Muscle of back (tissue), 3 donors: ENCODE measurements at regions not wholly inside any gene's neighbourhood (a gene's known extent, or its start where the extent isn't known, plus 50 kb on each side); places are given as distances from the start of the nearest gene placed in this dataset.
"Not testable (repeated sequence)": the region's sequence is repeated elsewhere in the genome, so short reads cannot be mapped to it uniquely, and the experiment has no call there.

Experiments used
- DNase-seq, 3 donors: peaks; one replicate each; pipeline versions ENCODE4 v3.0.0 to v3.0.0-alpha.2; 2013

DNA sequence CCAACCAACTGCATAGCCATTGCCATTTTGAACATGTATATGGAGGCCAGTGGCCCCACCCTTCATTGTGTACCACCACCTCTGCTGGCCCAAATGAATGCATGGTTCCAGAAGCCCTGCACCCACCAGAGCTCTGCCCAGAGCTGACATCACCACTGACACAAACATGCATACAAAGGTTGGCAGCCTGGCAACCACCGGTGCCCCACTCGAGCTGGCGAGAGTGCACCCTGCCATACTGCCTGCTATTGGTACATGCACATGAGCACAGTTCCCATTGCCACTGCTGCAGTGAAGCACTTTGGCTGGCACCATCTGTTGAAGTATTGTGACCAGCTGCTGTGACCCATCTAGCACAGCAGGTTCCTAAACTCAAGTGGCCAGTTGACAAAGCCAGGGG, 1564.9 kb downstream of the OLFM4 start:
- no peak for DNase-seq

DNA sequence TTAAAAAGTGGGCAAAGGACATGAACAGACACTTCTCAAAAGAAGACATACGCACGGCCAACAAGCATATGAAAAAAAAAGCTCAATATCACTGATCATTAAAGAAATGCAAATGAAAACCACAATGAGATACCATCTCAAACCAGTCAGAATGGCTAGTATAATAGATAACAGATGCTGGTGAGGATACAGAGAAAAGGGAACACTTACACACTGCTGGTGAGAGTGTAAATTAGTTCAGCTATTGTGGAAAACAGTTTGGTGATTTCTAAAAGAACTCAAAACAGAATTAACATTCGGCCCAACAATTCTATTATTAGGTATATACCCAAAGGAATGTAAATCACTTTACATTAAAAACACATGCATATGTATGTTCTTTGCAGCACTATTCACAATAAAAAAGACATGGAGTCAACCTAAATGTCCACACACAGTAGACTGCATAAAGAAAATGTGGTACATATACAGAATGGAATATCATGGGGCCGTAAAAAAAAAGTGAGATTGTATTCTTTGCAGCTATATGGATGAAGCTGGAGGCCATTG, 1569.0 kb downstream of the OLFM4 start:
- DNase-seq: no peak

DNA sequence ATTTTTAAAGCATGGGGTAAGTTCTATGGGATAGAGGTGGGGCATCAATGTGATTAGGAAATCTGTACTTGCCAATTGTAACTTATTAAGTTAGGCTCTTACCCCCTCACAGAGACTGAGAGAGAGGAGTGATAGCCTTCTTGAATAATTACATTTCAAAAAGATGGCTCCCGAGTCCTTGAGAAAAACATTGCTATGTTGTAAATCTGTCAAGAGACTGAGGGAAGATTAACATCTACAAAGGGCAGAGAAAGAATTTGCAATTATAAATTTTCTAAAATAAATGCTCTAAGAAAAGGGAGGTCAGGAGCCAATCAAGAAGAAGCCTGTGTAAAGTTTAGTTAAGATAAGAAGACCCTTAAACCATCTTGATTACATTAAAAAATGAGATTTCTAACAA, 1570.8 kb downstream of the OLFM4 start:
- no peak for DNase-seq

DNA sequence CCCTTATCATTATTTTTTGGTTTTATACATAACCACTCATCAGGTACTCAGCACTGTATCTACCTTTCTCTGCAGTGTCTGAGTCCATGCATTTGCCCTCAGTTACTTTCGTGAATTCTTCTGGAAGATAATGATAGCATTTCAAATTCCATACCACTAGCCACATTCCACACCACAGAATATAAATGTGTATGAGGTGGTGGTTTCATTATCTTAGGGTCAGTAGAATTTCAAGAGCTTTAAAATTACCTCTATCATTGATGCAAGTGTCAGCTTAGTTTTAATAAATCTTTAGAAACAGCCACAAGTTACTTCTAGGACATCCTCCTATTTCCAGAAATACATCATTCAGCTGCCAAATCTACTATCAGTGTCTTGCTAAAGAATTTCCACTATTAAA, 1578.3 kb downstream of the OLFM4 start:
- no peak for DNase-seq

DNA sequence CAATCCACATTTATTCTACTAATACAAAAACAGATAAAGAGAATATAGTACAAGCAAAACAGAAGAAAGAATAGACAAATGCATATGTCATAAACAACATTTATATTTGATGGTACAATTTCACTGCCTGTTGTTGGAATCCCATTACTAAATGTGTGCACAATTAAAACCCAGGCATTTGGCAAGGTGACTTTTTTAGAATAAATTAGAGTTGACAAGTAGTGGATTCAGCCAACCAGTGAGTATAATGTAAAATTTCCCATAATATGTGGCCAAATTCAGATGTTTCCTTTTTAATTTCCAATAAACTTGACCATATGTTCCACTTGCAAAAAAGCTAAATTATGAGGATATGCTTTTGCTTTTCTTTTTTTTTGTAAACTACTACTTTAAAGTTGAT, 1578.8 kb downstream of the OLFM4 start:
- no peak for DNase-seq

DNA sequence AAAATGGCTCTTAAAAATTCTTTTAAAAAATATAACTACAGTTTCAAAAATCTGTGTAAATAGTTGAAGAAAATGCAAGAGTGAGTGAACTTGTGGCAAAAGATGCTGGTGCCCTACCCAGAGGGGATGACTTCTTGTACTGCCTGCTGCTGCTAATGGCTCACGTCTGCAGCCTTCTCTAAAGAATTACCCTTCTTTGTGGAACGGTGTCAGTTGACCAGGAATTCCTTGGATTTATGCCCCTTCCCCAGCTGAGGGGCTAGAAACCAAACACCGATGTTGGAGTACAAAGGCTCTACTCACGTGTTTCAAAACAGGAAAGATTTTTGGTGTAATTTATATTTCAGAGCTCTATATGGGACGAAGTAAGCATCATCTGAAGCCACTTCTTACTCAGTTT, 1582.8 kb downstream of the OLFM4 start:
- no peak for DNase-seq

DNA sequence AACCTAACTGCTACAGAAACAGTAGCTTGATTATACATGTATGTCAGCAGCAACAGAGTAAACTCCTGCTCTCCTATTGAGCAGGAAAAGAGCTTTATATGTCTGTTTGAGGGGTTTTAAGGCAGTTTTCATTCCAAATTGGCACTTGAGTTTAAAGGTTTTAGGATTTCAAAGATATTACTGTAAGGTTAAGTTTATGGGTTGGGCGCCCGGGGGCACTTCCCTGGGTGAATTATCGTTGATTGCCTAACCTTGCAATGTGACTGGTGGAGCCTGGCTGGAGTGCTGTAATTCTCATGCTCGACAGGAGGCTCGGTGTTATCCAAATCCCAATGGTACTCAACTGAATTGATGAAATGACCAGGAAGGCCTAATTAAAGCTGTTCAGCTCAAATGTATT, 1586.1 kb downstream of the OLFM4 start:
- DNase-seq: no peak

DNA sequence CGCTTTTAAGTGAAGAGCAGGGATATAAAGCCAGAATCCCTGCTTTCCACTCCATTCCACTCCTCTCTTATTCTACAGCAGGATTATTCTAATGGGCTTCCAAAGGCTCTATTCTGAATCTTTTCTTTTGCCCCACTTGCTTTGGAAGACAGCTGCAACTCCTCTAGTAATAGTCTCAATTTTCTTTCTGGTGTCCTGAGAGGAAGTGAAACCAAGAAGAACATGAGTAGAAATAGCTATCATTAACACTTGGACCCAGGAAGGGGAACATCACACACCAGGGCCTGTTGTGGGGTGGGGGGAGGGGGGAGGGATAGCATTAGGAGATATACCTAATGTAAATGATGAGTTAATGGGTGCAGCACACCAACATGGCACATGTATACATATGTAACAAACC, 1597.9 kb downstream of the OLFM4 start:
- not testable (repeated sequence) for DNase-seq

DNA sequence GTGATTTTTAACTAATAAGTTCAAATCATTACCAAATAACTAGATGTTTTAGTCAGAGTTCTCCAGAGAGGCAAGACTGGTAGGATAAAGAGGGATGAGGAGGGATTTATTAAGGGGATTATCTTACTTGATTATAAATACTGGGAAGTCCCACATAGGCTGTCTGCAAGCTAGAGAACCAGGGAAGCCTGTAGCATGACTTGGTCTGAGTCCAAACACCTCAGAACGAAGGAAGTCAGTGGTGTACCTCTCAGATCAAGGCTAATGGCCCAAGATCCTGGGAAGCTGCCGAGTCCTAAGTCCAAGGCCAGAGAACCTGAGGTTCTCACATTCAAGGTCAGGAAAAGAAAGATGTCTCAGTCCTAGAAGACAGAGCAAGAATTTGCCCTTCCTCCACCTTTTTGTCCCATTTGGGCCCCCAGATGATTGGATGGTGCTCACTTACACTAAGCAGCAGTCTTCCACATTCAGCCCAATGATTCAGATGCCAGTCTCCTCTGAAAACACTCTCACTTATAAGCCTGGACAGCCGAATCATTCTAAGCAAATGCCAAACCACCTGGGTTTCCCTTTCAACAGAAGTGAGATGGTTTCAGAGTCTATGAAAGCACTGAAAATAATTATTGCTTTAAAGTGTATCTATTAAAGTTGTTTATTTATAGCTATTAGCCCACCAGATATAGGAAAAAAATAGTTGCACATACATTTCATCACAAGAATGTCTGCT, 1599.2 kb downstream of the OLFM4 start:
- no peak for DNase-seq

DNA sequence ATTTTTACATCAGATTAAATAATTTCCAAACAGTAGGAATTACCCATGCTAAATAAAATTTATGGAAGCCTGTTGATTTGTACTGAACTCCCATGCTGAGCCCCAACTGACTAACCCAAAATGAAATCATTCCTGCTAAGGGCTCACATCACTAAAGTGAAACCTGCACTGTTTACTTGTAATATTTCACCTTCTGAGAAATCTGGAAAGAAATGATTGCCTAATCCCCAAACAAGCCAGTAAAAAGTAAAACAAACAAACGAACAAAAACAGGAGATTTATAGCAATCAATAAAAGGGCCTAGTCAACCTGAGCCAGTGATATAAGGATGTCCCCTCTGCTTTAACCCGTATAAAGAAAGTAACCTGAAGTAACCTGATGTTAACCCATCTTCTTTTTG, 1599.8 kb downstream of the OLFM4 start:
- no peak for DNase-seq

DNA sequence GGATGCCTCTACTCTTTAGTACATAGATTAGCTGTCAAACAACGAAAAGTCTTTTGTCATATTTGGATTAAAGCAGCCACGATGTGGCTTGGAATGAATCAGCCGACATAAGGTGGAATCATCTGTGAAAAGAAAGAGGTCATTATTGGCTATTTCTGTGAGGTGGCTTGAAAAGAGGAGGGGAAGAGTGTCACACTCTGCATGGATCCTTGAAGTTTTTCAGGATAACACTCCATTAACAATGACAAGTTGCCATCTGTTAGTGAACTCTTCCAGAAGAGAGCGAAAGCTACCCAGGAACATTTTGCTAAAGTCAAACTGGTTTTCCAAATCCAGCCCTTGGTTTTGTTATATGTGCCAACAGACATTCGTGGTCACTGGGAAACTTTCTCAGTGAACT, 1604.8 kb downstream of the OLFM4 start:
- DNase-seq: no peak

DNA sequence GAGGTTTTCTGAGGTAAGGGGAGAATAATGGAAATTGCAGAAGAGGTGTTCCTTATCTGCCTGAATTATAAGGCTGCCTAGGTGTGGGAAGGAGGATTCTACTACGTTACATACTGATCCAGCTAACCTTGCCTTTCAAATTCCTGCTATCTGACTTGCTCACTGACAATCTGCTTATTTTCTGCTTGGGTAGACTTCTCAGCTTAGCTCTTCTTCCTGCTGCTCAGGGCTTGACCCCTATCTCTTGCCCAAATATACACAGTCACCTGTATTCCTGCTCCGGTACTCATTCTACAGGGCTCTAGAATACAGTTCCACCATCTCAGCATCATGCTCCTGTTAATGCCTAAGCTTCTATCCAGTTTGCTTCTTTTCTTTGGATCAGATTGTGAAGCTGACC, 1607.6 kb downstream of the OLFM4 start:
- DNase-seq: no peak

DNA sequence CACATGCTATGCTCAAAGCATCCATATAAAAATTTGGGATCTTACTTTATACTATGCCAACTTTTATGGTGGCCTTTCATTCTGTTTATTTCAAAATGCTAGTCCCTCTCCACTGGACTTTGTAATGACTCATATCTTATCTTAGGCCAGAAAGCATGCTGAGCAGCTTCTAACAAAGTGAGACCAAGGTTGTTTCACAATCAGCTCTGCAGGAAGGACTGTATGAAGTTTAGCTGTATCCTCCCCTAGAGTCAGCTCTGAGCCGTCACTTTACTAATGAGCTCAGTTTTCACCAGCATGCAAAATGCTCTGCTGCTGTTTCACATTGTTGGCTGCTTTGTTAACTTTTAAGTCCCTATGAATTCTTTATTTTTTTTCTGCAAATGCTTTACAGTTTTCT, 1608.8 kb downstream of the OLFM4 start:
- no peak for DNase-seq

DNA sequence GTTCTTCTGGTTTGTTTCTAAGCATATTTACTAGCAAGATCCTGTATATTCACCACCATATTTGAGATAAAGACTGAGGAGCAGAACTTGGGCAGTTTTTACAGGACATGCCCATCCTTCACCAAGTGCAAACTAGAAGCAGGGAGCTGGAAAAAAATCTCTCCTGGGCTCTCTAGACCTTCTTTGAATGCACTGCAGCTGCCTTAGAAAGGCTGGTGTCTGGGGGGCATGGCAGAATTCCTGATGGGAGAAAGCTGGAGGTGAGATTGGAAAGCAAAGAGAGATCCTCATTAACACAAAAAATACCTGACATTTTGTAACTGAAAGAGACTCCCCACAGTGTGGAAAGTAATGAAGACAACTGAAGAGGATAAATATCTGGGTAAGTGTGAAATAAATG, 1612.1 kb downstream of the OLFM4 start:
- no peak for DNase-seq

DNA sequence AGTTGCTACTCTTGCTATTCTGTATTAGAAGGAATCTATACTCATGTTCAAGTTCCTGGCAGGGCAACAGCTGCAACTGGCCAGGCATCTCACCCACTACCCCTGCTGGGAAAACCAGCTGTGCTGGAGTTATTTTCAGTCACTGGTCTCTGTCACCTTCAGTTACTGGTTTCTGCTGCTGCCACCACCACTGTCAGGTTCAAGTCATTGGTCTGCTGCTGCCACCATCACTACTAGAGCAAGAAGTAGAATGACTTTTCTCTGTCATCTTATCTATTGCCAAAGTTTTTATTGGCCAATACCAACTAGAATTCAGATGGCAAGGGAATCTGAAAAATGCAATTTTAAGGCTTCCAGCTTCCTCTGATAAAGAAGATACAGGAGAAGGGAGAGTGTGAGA, 1615.2 kb downstream of the OLFM4 start:
- no peak for DNase-seq

DNA sequence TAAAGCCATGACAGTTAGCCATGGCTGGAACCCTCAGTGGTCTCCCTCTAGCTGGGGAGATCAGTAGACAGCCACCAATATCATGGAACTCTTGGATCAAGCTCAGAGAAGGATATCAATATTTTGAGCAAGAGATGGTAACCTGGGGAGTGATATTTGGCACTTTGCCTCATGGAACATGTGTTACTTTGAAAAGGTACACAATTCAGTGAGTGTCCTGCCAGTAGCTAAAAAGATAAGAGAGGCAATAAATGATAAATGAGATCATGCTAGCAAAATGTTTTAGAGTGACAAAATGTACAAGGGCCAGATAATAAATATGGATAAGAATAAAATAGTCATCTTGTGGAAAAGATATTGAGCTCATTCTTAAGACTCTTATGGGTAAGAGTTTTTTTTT, 1618.7 kb downstream of the OLFM4 start:
- no peak for DNase-seq

DNA sequence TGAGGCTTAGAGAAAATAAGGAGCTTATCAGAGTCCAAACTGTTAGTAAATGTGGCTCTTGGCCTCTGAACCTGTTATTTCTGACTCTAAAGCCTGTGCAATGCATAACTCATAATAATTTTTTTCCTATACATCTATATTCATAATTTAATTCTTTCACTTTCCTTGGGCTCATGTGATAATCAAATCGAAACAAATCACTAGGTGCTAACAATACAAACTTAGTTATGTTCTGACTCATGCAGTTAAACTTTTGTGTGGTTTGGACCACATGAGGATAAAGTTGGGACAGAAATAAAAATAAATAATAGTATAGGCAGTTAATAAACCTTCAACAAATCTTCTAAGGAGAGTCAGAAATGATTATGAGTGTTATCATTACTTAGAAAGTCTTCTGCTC, 1629.0 kb downstream of the OLFM4 start:
- DNase-seq: no peak

DNA sequence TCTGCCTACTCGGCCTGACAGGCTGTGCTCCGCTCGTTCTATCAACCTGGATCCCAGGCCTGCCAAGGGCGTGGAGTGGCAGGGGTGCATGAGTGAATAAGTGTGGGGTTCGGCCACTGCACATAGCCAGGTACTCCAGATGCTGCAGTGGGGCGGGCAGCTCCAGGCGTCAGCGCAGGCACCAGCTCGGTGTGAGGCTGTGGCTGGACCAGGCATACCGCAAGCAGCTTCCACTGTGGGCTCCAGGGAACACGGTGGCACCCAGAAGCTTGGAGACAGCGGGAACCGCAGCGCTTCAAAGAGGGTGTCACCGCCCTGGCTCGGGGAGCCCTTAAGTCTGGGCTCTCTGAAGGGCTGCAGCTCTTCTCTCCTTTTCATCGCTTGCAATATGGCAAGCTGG, 1630.2 kb downstream of the OLFM4 start:
- DNase-seq: no peak

DNA sequence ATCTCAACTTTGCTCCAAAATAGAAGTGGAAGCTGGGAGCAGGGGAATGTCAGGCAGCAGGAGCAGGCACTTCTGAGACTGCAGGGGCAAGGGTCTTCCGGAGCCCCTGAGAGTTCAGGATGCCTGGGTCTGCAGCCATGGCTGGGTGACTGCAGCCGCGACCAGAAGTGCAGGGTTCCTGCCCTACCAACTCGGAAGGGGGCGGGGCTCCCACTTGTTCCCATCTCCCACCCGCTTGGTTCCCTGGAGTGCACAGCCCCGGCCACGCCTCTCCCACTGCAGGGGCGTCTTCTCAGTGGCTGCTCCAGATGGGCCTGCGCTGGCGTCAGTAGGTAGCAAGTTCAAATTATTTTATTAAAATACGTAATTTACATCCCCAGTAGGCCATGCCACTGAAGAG, 1631.7 kb downstream of the OLFM4 start:
- DNase-seq: no peak

DNA sequence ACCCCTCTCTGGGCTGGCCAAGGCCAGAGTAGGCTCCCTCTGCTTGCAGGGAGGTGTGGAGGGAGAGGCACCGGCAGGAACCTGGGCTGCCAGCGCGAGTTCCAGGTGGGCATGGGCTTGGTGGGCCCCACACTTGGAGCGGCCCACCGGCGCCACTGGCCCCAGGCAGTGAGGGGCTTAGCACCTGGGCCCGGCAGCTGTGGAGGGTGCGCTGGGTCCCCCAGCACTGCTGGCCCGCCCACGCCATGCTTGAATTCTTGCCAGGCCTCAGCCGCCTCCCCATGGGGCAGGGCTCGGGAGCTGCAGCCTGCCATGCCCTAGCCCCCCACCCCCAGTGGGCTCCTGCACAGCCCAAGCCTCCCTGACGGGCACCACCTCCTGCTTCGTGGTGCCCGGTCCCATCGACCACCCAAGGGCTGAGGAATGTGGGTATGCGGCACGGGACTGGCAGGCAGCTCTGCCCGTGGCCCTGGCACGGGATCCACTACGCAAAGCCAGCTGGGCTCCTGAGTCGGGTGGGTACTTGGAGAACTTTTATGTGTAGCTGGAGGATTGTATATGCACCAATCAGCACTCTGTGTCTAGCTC, 1648.0 kb downstream of the OLFM4 start:
- DNase-seq: no peak

DNA sequence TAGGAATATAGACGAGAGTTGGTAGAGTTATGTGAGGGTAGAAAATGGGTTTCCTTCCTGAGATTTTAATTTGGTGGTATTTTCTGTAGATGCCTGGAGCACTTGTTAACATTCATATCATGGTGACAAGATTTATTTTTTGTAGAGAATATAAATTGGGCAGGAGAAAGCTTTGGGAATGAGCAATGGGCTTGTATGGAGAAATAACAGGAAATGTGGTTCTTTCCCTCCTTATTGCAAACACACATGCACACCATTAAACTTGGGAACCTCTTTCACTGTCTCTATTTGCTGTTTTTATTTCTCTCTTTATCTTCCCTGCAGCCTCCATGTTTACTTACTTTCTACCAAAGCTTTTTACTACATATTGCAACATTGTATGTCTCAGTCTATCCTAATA, 1653.6 kb downstream of the OLFM4 start:
- DNase-seq: no peak

DNA sequence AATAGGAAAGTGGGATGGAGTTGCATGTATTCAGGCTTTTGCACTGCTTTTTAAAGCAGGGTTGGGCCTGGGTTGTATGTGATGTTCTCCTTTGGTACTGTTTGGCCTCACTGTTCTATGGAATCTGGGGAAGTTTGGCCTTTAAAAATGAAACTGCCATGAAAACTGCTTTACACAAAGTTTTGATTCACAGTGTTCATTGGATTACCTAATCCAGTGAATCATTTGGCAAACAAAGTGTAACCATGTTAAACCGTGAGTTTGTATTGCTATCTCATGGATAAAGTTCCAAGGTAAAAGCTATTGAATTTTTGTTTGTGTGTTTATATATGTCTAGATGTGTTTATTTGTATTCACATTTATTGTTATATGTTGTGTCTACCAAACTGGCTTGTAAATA, 1658.6 kb downstream of the OLFM4 start:
- DNase-seq: no peak

DNA sequence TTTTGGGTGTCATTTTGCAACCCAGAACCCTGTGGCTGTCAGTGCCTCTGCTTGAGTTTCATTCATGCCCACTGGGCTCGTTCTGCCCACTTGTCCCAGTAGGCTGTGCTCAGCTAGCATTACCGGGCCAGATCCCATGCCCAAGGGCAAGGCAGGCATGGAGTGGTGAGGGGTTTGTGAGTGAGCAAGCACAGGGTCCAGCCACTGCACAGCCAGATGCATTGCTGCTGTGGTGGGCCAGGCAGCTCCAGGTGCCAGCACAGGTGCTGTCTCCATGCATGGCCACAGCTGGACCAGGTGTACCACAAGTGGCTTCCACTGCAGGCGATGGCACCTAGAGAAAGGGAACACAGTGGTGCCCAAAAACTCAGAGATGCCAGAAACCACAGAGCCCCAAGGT, 1671.2 kb downstream of the OLFM4 start:
- DNase-seq: no peak

DNA sequence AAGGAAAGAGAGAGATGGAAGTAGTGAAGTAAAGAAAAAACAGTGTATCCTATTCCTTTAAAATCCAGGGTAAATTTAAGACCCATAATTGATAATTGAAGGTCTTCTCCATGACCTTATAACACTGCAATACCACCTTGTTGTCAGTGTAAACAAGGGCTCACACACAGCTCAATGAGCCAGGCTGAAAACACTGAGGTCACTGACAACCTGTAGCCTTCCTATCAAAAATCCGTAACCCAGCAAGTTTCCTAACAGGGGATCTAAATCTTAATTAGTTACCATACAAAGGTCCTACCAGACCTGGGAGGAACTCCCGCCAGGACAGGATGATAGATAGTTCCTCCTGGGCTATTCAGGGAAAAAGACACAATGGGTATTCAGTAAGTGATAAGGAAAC, 1677.1 kb downstream of the OLFM4 start:
- no peak for DNase-seq
